ENCODE measurements at regions not wholly inside any gene's neighbourhood (a gene's known extent, or its start where the extent isn't known, plus 50 kb on each side); places are given as distances from the start of the nearest gene placed in this dataset.

DNA sequence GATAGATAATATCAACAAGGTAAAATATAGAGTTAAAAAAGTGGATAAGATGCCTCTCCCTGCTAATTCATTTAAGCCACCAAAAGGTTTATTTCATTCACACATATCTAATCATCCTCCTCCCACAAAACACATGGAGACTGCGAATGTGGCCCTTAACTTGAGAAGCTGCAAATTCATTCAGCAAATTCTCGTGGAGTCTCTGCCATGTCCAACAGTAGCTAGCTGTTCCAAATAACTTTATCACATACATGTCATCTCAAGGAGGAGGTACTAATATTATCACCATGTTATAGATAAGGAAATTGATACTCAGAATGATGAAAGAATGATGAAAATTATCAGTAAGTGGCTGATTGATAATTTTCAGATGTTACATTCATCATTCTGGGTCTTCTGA is 950.2 kb downstream of the CDH11 start (continued):
- TF ChIP-seq, protein P1, sequence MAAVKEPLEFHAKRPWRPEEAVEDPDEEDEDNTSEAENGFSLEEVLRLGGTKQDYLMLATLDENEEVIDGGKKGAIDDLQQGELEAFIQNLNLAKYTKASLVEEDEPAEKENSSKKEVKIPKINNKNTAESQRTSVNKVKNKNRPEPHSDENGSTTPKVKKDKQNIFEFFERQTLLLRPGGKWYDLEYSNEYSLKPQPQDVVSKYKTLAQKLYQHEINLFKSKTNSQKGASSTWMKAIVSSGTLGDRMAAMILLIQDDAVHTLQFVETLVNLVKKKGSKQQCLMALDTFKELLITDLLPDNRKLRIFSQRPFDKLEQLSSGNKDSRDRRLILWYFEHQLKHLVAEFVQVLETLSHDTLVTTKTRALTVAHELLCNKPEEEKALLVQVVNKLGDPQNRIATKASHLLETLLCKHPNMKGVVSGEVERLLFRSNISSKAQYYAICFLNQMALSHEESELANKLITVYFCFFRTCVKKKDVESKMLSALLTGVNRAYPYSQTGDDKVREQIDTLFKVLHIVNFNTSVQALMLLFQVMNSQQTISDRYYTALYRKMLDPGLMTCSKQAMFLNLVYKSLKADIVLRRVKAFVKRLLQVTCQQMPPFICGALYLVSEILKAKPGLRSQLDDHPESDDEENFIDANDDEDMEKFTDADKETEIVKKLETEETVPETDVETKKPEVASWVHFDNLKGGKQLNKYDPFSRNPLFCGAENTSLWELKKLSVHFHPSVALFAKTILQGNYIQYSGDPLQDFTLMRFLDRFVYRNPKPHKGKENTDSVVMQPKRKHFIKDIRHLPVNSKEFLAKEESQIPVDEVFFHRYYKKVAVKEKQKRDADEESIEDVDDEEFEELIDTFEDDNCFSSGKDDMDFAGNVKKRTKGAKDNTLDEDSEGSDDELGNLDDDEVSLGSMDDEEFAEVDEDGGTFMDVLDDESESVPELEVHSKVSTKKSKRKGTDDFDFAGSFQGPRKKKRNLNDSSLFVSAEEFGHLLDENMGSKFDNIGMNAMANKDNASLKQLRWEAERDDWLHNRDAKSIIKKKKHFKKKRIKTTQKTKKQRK (IDR thresholded peaks at IDR 0.05; ENCODE audit: low read depth, low read length), result no peak
- no peak for TF ChIP-seq MEF2A (IDR thresholded peaks at IDR 0.05; ENCODE audit: insufficient read depth, low read depth, low read length)

DNA sequence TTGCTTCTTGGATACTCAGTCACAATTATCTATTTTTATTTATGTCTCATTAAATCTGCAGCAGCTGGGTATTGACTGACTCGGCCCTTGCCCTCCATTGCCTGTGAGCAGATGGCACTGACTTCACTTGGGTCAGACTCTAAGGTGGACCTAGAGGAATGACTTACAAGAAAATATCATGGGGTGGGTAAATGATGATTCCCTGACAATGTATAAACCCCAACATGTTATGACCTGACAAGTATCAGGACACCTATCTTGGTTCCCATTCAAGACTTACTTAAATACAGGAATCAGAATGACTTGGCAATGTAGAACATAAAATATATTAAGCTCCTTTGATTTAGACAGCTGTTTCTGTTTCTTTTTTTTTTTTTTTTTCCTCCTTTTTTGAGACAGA is 953.5 kb downstream of the CDH11 start:
- ATAC-seq (no peak), FAIRE-seq (no peak), DNase-seq (ENCODE audit: low read depth, low spot score) (no peak)
- no TSS peak for BruUV-seq (replicated peaks)
- ChIA-PET CTCF (no interaction called here), SMC1A (ENCODE audit: uncharacterized antibody, unreplicated experiment) (no interaction called here), POLR2A (no interaction called here), RAD21 (ENCODE audit: unreplicated experiment) (no interaction called here)
- H3K27ac ChIP-seq (ENCODE audit: control insufficient read depth, insufficient read depth), result no peak overlapping the region
- no peaks in the 10 kb centered on the region for H3K36me3 ChIP-seq (ENCODE audit: control insufficient read depth in 2 of 2, insufficient read depth in 2 of 2, low read length in 1 of 2)
- no peaks in the 10 kb centered on the region for H4K20me1 ChIP-seq (ENCODE audit: control insufficient read depth, insufficient read depth)
- TF ChIP-seq PML (IDR thresholded peaks at IDR 0.05; ENCODE audit: low read length) (no peak), NBN (IDR thresholded peaks at IDR 0.05) (no peak), IRF4 (IDR thresholded peaks at IDR 0.05; ENCODE audit: low read depth, low read length) (no peak), TCF7 (IDR thresholded peaks at IDR 0.05; ENCODE audit: borderline replicate concordance) (no peak), TARDBP (IDR thresholded peaks at IDR 0.05; ENCODE audit: borderline replicate concordance) (no peak)
- TF ChIP-seq, protein P2, sequence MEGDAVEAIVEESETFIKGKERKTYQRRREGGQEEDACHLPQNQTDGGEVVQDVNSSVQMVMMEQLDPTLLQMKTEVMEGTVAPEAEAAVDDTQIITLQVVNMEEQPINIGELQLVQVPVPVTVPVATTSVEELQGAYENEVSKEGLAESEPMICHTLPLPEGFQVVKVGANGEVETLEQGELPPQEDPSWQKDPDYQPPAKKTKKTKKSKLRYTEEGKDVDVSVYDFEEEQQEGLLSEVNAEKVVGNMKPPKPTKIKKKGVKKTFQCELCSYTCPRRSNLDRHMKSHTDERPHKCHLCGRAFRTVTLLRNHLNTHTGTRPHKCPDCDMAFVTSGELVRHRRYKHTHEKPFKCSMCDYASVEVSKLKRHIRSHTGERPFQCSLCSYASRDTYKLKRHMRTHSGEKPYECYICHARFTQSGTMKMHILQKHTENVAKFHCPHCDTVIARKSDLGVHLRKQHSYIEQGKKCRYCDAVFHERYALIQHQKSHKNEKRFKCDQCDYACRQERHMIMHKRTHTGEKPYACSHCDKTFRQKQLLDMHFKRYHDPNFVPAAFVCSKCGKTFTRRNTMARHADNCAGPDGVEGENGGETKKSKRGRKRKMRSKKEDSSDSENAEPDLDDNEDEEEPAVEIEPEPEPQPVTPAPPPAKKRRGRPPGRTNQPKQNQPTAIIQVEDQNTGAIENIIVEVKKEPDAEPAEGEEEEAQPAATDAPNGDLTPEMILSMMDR (IDR thresholded peaks at IDR 0.05 in 2 of 3, conservative IDR thresholded peaks at IDR 0.05 in 1 of 3; ENCODE audit: control insufficient read depth in 2 of 3, extremely low read depth in 1 of 3, insufficient read depth in 1 of 3, low read depth in 3 of 3, low read length in 3 of 3), result no peak
- TF ChIP-seq, protein P3, sequence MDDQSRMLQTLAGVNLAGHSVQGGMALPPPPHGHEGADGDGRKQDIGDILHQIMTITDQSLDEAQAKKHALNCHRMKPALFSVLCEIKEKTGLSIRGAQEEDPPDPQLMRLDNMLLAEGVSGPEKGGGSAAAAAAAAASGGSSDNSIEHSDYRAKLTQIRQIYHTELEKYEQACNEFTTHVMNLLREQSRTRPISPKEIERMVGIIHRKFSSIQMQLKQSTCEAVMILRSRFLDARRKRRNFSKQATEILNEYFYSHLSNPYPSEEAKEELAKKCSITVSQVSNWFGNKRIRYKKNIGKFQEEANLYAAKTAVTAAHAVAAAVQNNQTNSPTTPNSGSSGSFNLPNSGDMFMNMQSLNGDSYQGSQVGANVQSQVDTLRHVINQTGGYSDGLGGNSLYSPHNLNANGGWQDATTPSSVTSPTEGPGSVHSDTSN (IDR thresholded peaks at IDR 0.05; ENCODE audit: insufficient replicate concordance, low read depth, low read length), result no peak
- no peak overlapping the region for H2AFZ ChIP-seq (ENCODE audit: control insufficient read depth, low read depth, low read length)
- no peaks in the 10 kb centered on the region for H3K79me2 ChIP-seq (ENCODE audit: control insufficient read depth, insufficient read depth, low read length)
- intact Hi-C loops (cut with micrococcal nuclease; ENCODE audit: unreplicated experiment) (no loop called here), in situ Hi-C loops (cut with MboI) (no loop called here)
- 13% methylated on average over 1 of the region's 1 CpG for WGBS (ENCODE audit: insufficient coverage, insufficient replicate concordance, low lambda C conversion rate, missing lambda C conversion rate)
- no peak overlapping the region for H3K4me3 ChIP-seq
- no peak overlapping the region for H3K4me2 ChIP-seq (ENCODE audit: control insufficient read depth, insufficient read depth)
- no peaks in the 10 kb centered on the region for H3K27me3 ChIP-seq (replicated peaks in 1 of 2; ENCODE audit: control insufficient read depth in 2 of 2, insufficient read depth in 2 of 2, low read length in 1 of 2)
- H3K9ac ChIP-seq (ENCODE audit: control insufficient read depth, insufficient read depth, low read length), result no peak overlapping the region
- H3K9me3 ChIP-seq (replicated peaks; ENCODE audit: control insufficient read depth, insufficient read depth, low read length), result no peaks in the 10 kb centered on the region
- H3K4me1 ChIP-seq (ENCODE audit: control insufficient read depth, insufficient read depth, low read length), result no peaks in the 10 kb centered on the region
